ENCODE measurements at regions not wholly inside any gene's neighbourhood (a gene's known extent, or its start where the extent isn't known, plus 50 kb on each side); places are given as distances from the start of the nearest gene placed in this dataset.

- no peaks in the 10 kb centered on the region for H3K9me3 Mint-ChIP-seq
- no peaks in the 10 kb centered on the region for H3K79me1 ChIP-seq (ENCODE audit: insufficient read depth, low read depth, low read length, poor library complexity, severe bottlenecking)
- H2BK5ac ChIP-seq (ENCODE audit: insufficient read length, low read length) = no peak overlapping the region
- no peak for TF ChIP-seq CTCF (conservative IDR thresholded peaks at IDR 0.05)
- H3K4me3 Mint-ChIP-seq = no peak overlapping the region
- no peak overlapping the region for H2BK20ac ChIP-seq (ENCODE audit: low read depth, low read length, poor library complexity, severe bottlenecking)
- H3K27me3 Mint-ChIP-seq (ENCODE audit: low read depth) = no peaks in the 10 kb centered on the region
- no peaks in the 10 kb centered on the region for H3K79me2 ChIP-seq (ENCODE audit: insufficient read depth, low read length)
- H2AK5ac ChIP-seq (ENCODE audit: insufficient read length, low read length) = no peak overlapping the region
- H3K9me3 ChIP-seq (ENCODE audit: control insufficient read depth, low read depth, low read length) = no peaks in the 10 kb centered on the region
- H2AFZ ChIP-seq (ENCODE audit: low read length) = no peak overlapping the region
- no peak overlapping the region for H2BK12ac ChIP-seq (ENCODE audit: insufficient read length, low read depth, low read length)
- H3K27ac Mint-ChIP-seq = no peak overlapping the region
- no peak overlapping the region for H4K91ac ChIP-seq (ENCODE audit: insufficient read length, low read depth, low read length)
- H4K8ac ChIP-seq (replicated peaks; ENCODE audit: insufficient read length, low read depth, low read length) = no peak overlapping the region
- H2BK120ac ChIP-seq (ENCODE audit: low read depth, low read length, poor library complexity, severe bottlenecking) = no peak overlapping the region
- no peak overlapping the region for H3K27ac ChIP-seq (ENCODE audit: insufficient read length, low read depth, low read length)
- no peaks in the 10 kb centered on the region for H4K20me1 ChIP-seq (ENCODE audit: control insufficient read depth, insufficient read depth, insufficient read length)
- no peak overlapping the region for H3K18ac ChIP-seq (ENCODE audit: insufficient read length, low read depth, low read length)
- DNase-seq = no peak
- no peak overlapping the region for H2BK15ac ChIP-seq (ENCODE audit: low read depth, low read length)
- H3K23me2 ChIP-seq (ENCODE audit: insufficient read length, low read depth, low read length, poor library complexity, severe bottlenecking) = no peaks in the 10 kb centered on the region
- no peaks in the 10 kb centered on the region for H3K27me3 ChIP-seq (ENCODE audit: insufficient read depth, low read length)
- H3K36me3 Mint-ChIP-seq (ENCODE audit: insufficient read depth in 1 of 3, low read depth in 3 of 3) = no peaks in the 10 kb centered on the region
- no peak overlapping the region for H3K23ac ChIP-seq (ENCODE audit: insufficient read length, low read depth, low read length)
- H3K9ac ChIP-seq (ENCODE audit: extremely low read depth, insufficient read length, low read length) = no peak overlapping the region
- no peak overlapping the region for H4K5ac ChIP-seq (ENCODE audit: insufficient read length, low read depth, low read length)
- H3K4ac ChIP-seq (ENCODE audit: low read depth, low read length) = no peak overlapping the region
- H3K56ac ChIP-seq (ENCODE audit: insufficient read length, low read depth, low read length) = no peak overlapping the region
- H3K14ac ChIP-seq (ENCODE audit: insufficient read depth, low read length) = no peak overlapping the region
- H3K4me1 ChIP-seq (ENCODE audit: insufficient read depth, low read length) = no peaks in the 10 kb centered on the region
- no peak overlapping the region for H3T11ph ChIP-seq (ENCODE audit: low read length)
- no peak overlapping the region for H3K4me2 ChIP-seq (ENCODE audit: insufficient read depth, insufficient read length, low read length)
- H3K4me1 Mint-ChIP-seq = peaks cover 3 to 6% of the 10 kb centered on the region in 2 experiments; a peak in 1 of 4 replicates
Measured at GRCh38 chr1:60350531-60350930, 277.0 kb upstream of the C1orf87 start.
